Spleen (tissue), 7 donors: ENCODE measurements at regions not wholly inside any gene's neighbourhood (a gene's known extent, or its start where the extent isn't known, plus 50 kb on each side); places are given as distances from the start of the nearest gene placed in this dataset.

ENCODE experiments used
- POLR2A ChIP-seq, 3 donors: fragments of 450-650 bp; IDR thresholded peaks; one replicate each; pipeline ENCODE4 v1.5.1; 2017; ENCODE audit warnings: antibody characterized with exemption in 3 of 3, mild to moderate bottlenecking in 1 of 3
- TF ChIP-seq, protein P1 (sequence below), 11 experiments: fragments of 200-600 bp in 7 of 11; fragments of 450-650 bp in 4 of 11; sonication (generic) in 4 of 11; IDR thresholded peaks in 8 of 11; conservative IDR thresholded peaks in 3 of 11; 1 replicate in 7 of 11; 2 replicates in 4 of 11; pipeline versions ENCODE4 v1.4.0 to v1.8.0; 2016 to 2021; ENCODE audit warnings: antibody characterized with exemption in 11 of 11, inconsistent platforms in 4 of 11, mild to moderate bottlenecking in 1 of 11
- donor health status: DM: no; HTN: no; CAD: no; lungs with moderate emphysema.
- donor health status: DM: no; HTN: no; CAD: no.
- donor health status: DM: no; HTN: no; CAD: no.

GRCh38 chr12:63298386-63298930, 147.5 kb upstream of the AVPR1A start:
- TF ChIP-seq, protein P1, sequence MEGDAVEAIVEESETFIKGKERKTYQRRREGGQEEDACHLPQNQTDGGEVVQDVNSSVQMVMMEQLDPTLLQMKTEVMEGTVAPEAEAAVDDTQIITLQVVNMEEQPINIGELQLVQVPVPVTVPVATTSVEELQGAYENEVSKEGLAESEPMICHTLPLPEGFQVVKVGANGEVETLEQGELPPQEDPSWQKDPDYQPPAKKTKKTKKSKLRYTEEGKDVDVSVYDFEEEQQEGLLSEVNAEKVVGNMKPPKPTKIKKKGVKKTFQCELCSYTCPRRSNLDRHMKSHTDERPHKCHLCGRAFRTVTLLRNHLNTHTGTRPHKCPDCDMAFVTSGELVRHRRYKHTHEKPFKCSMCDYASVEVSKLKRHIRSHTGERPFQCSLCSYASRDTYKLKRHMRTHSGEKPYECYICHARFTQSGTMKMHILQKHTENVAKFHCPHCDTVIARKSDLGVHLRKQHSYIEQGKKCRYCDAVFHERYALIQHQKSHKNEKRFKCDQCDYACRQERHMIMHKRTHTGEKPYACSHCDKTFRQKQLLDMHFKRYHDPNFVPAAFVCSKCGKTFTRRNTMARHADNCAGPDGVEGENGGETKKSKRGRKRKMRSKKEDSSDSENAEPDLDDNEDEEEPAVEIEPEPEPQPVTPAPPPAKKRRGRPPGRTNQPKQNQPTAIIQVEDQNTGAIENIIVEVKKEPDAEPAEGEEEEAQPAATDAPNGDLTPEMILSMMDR (IDR thresholded peaks at IDR 0.05 in 8 of 11, conservative IDR thresholded peaks at IDR 0.05 in 3 of 11), result no peak
- TF ChIP-seq POLR2A (IDR thresholded peaks at IDR 0.05), result no peak
